Small intestine (tissue), 7 donors: ENCODE measurements at regions not wholly inside any gene's neighbourhood (a gene's known extent, or its start where the extent isn't known, plus 50 kb on each side); places are given as distances from the start of the nearest gene placed in this dataset.

Source experiments
- DNase-seq, 2 donors: peaks; one replicate each; pipeline versions ENCODE4 v3.0.0 to v3.0.0-alpha.2; 2013
- FAIRE-seq: peaks from 2 replicates; lab custom pipeline; 2012; peaks lifted over from hg19 to GRCh38; lab: Jason Lieb, UNC
- H3K27ac ChIP-seq, 3 donors: one replicate each; pipeline ENCODE4 v1.5.1; 2013; ENCODE audit warnings: low read length in 2 of 3, mild to moderate bottlenecking in 2 of 3, control low read depth in 1 of 3, inconsistent platforms in 1 of 3, low read depth in 1 of 3, moderate library complexity in 1 of 3
- H3K27me3 ChIP-seq, 3 donors: one replicate each; pipeline ENCODE4 v1.6.1; 2013; ENCODE audit warnings: low read length in 3 of 3, inconsistent platforms in 1 of 3; ENCODE audit not compliant: control insufficient read depth in 3 of 3, insufficient read depth in 3 of 3
- H3K36me3 ChIP-seq, 3 donors: one replicate each; pipeline ENCODE4 v1.6.1; 2013; ENCODE audit warnings: low read length in 3 of 3, inconsistent platforms in 1 of 3, low read depth in 1 of 3, mild to moderate bottlenecking in 1 of 3, moderate library complexity in 1 of 3; ENCODE audit not compliant: control insufficient read depth in 3 of 3, insufficient read depth in 2 of 3
- H3K4me1 ChIP-seq, 3 donors: one replicate each; pipeline ENCODE4 v1.6.1; 2013; ENCODE audit warnings: low read length in 2 of 3, inconsistent platforms in 1 of 3, low read depth in 1 of 3, mild to moderate bottlenecking in 1 of 3, moderate library complexity in 1 of 3; ENCODE audit not compliant: control insufficient read depth in 3 of 3, insufficient read depth in 2 of 3
- H3K4me3 ChIP-seq, 3 donors: one replicate each; pipeline ENCODE4 v1.5.1; 2013; ENCODE audit warnings: low read length in 3 of 3, control low read depth in 1 of 3, inconsistent platforms in 1 of 3, low read depth in 1 of 3, mild to moderate bottlenecking in 1 of 3, moderate library complexity in 1 of 3
- H3K9me3 ChIP-seq, 2 donors: one replicate each; pipeline ENCODE4 v1.6.1; 2013; ENCODE audit warnings: low read depth in 1 of 2, low read length in 1 of 2; ENCODE audit not compliant: control insufficient read depth in 2 of 2, insufficient read depth in 1 of 2
- WGBS, 3 donors: extraction: QIAGEN DNeasy Blood & Tissue Kit; methylation state at CpG; one replicate each; pipeline ENCODE4 v1.1.7; 2013; 5-methylcytosine and 5-hydroxymethylcytosine counted together
- donor health status: healthy with polysubstance abuse.
- donor health status: control.
- donor health status: control.
- donor health status: Bipolar disorder and iron deficiency.
- donor health status: healthy.

- no peaks in the 10 kb centered on the region for H3K36me3 ChIP-seq
- WGBS, 3 donors: 81 to 88% (median 82%) methylated on average over 2 of the region's 2 CpGs
- H3K4me3 ChIP-seq: no peak overlapping the region
- no peak for DNase-seq
- no peaks in the 10 kb centered on the region for H3K4me1 ChIP-seq
- no peak overlapping the region for H3K27ac ChIP-seq
- H3K27me3 ChIP-seq: peaks cover 0 to 2% (median 0%) of the 10 kb centered on the region in 3 donors
- H3K9me3 ChIP-seq: no peaks in the 10 kb centered on the region
- FAIRE-seq: no peak
Measured at GRCh38 chr7:130840599-130840998, 106.6 kb upstream of the KLF14 start.

GRCh38 chr7:130841416-130841815 lies 107.4 kb upstream of the KLF14 start:
- whole genome bisulfite sequencing, 3 donors: 55 to 69% (median 66%) methylated on average over 7 of the region's 7 CpGs
- DNase-seq: no peak

GRCh38 chr7:130843703-130844102 lies 109.7 kb upstream of the KLF14 start:
- Histone ChIP-seq H3K4me1 (no peaks in the 10 kb centered on the region), H3K27me3 (peaks cover 0 to 4% (median 0%) of the 10 kb centered on the region in 3 donors), H3K36me3 (no peaks in the 10 kb centered on the region), H3K4me3 (no peak overlapping the region), H3K27ac (no peak overlapping the region), H3K9me3 (no peaks in the 10 kb centered on the region)
- FAIRE-seq (no peak), DNase-seq (no peak)
- 87 to 92% (median 91%) methylated on average over 11 of the region's 11 CpGs for WGBS, 3 donors

More at GRCh38 chr7:130841416-130841815, 107.4 kb upstream of the KLF14 start:
- H3K27me3 ChIP-seq: peaks cover 0 to 4% (median 0%) of the 10 kb centered on the region in 3 donors
- no peak overlapping the region for H3K27ac ChIP-seq
- FAIRE-seq: no peak
- no peaks in the 10 kb centered on the region for H3K36me3 ChIP-seq
- H3K9me3 ChIP-seq: no peaks in the 10 kb centered on the region
- H3K4me3 ChIP-seq: no peak overlapping the region
- H3K4me1 ChIP-seq: no peaks in the 10 kb centered on the region

- Histone ChIP-seq H3K27me3 (peaks cover 0 to 4% (median 0%) of the 10 kb centered on the region in 3 donors), H3K4me3 (no peak overlapping the region), H3K36me3 (no peaks in the 10 kb centered on the region), H3K9me3 (no peaks in the 10 kb centered on the region), H3K4me1 (no peaks in the 10 kb centered on the region), H3K27ac (no peak overlapping the region)
- WGBS, 3 donors: 75 to 81% (median 81%) methylated on average over 11 of the region's 11 CpGs
- no peak for DNase-seq
- no peak for FAIRE-seq
Measured at GRCh38 chr7:130844811-130845580, 111.0 kb upstream of the KLF14 start.

GRCh38 chr7:130845581-130846085 lies 111.6 kb upstream of the KLF14 start:
- Histone ChIP-seq H3K4me3 (no peak overlapping the region), H3K27ac (no peak overlapping the region), H3K4me1 (no peaks in the 10 kb centered on the region), H3K27me3 (peaks cover 0 to 4% (median 0%) of the 10 kb centered on the region in 3 donors), H3K9me3 (no peaks in the 10 kb centered on the region), H3K36me3 (no peaks in the 10 kb centered on the region)
- DNase-seq (no peak), FAIRE-seq (no peak)
- 69 to 78% (median 75%) methylated on average over 11 of the region's 11 CpGs for WGBS, 3 donors

- FAIRE-seq: no peak
- Histone ChIP-seq H3K4me3 (no peak overlapping the region), H3K9me3 (no peaks in the 10 kb centered on the region), H3K27me3 (peaks cover 0 to 4% (median 0%) of the 10 kb centered on the region in 3 donors), H3K4me1 (no peaks in the 10 kb centered on the region), H3K36me3 (no peaks in the 10 kb centered on the region), H3K27ac (no peak overlapping the region)
- WGBS, 3 donors: 97% methylated on average over 2 of the region's 2 CpGs
- DNase-seq: no peak
Measured at GRCh38 chr7:130849604-130850003, 115.6 kb upstream of the KLF14 start.

- no peak for DNase-seq
- 80 to 96% (median 88%) methylated on average over 1 of the region's 1 CpG for WGBS, 3 donors
- Histone ChIP-seq H3K27me3 (no peaks in the 10 kb centered on the region), H3K36me3 (no peaks in the 10 kb centered on the region), H3K4me3 (no peak overlapping the region), H3K4me1 (no peaks in the 10 kb centered on the region), H3K9me3 (peaks cover 0 to 7% of the 10 kb centered on the region in 2 donors), H3K27ac (no peak overlapping the region)
- no peak for FAIRE-seq
Measured at GRCh38 chr7:130850956-130851355, 116.9 kb upstream of the KLF14 start.

GRCh38 chr7:130852867-130853266 lies 118.9 kb upstream of the KLF14 start:
- Histone ChIP-seq H3K27ac (no peak overlapping the region), H3K27me3 (no peaks in the 10 kb centered on the region), H3K4me1 (no peaks in the 10 kb centered on the region), H3K36me3 (no peaks in the 10 kb centered on the region), H3K9me3 (peaks cover 0 to 14% of the 10 kb centered on the region in 2 donors), H3K4me3 (no peak overlapping the region)
- no peak for DNase-seq
- FAIRE-seq: no peak
- WGBS, 3 donors: 94 to 97% (median 97%) methylated on average over 7 of the region's 7 CpGs
